Osteoblast (primary cell): ENCODE measurements at regions not wholly inside any gene's neighbourhood (a gene's known extent, or its start where the extent isn't known, plus 50 kb on each side); places are given as distances from the start of the nearest gene placed in this dataset.
"Not testable (repeated sequence)": the region's sequence is repeated elsewhere in the genome, so short reads cannot be mapped to it uniquely, and the experiment has no call there.

Source experiments
- DNase-seq: peaks from one replicate; pipeline ENCODE4 v3.0.0; 2011; ENCODE audit warnings: low spot score, mixed read lengths; ENCODE audit not compliant: insufficient read length; ENCODE audit errors: missing footprints
- H2AFZ ChIP-seq: 2 replicates; pipeline ENCODE4 v1.6.0; 2011; ENCODE audit warnings: mild to moderate bottlenecking, low read length
- H3K27ac ChIP-seq: 2 replicates; pipeline ENCODE4 v1.5.1; 2011; ENCODE audit warnings: mild to moderate bottlenecking, low read depth, low read length, moderate library complexity
- H3K27me3 ChIP-seq: 2 replicates; pipeline ENCODE4 v1.6.0; 2012; ENCODE audit warnings: mild to moderate bottlenecking, control low read depth, inconsistent platforms, low read length, moderate library complexity; ENCODE audit not compliant: insufficient read depth
- H3K36me3 ChIP-seq: 2 replicates; pipeline ENCODE4 v1.5.1; 2011; ENCODE audit warnings: mild to moderate bottlenecking, low read length, control low read depth, moderate library complexity; ENCODE audit not compliant: insufficient read depth
- H3K4me1 ChIP-seq: 2 replicates; pipeline ENCODE4 v1.5.1; 2011; ENCODE audit warnings: mild to moderate bottlenecking, low read length, control low read depth, moderate library complexity; ENCODE audit not compliant: insufficient read depth
- H3K4me2 ChIP-seq: 2 replicates; pipeline ENCODE4 v1.6.0; 2011; ENCODE audit warnings: mild to moderate bottlenecking, low read length; ENCODE audit not compliant: insufficient read depth
- H3K4me3 ChIP-seq: fragments of 200-600 bp; sonication (generic); 3 replicates; pipeline ENCODE4 v1.5.1; 2012; ENCODE audit warnings: mild to moderate bottlenecking, low read length, inconsistent platforms; ENCODE audit not compliant: insufficient read depth
- H3K79me2 ChIP-seq: 2 replicates; pipeline ENCODE4 v1.6.0; 2012; ENCODE audit warnings: mild to moderate bottlenecking, low read length, control low read depth, inconsistent platforms; ENCODE audit not compliant: insufficient read depth
- H3K9me3 ChIP-seq: 2 replicates; pipeline ENCODE4 v1.5.1; 2011; ENCODE audit warnings: low read depth, low read length, control low read depth
- H4K20me1 ChIP-seq: 2 replicates; pipeline ENCODE4 v1.6.0; 2012; ENCODE audit warnings: mild to moderate bottlenecking, low read length, control low read depth; ENCODE audit not compliant: insufficient read depth
- TF ChIP-seq, protein P1 (sequence below): IDR thresholded peaks from 2 replicates; pipeline ENCODE4 v1.5.1; 2011; ENCODE audit warnings: mild to moderate bottlenecking, low read depth, low read length, moderate library complexity; ENCODE audit errors: extremely low read depth

DNA sequence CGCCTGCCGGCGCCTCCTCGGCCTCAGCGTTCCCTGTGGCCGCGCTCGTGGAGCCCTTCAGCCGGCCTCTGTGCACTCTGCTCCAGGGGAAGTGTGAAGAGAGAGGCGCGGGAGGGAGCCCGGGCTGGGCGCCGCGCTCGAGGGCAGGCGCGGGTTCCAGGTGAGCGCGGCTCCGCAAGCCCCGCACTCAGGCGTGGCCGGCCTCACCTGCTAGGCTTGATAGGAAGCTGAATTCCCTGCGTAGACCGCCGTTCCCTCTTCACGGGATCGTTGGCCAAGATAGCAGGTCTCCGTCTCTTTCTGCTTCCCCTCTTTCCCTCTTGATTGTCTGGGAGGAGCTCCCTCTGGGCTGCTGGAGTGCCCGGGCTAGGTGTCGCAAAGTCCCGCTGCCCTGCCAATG lies 89.7 kb downstream of the ASCL4 start:
- Histone ChIP-seq H3K4me3 (no peak overlapping the region), H3K79me2 (no peaks in the 10 kb centered on the region), H3K4me2 (no peak overlapping the region), H3K27me3 (peaks cover 9% of the 10 kb centered on the region), H4K20me1 (no peaks in the 10 kb centered on the region), H3K4me1 (no peaks in the 10 kb centered on the region), H2AFZ (no peak overlapping the region), H3K27ac (no peak overlapping the region), H3K36me3 (no peaks in the 10 kb centered on the region), H3K9me3 (no peaks in the 10 kb centered on the region)
- no peak for DNase-seq
- TF ChIP-seq, protein P1, sequence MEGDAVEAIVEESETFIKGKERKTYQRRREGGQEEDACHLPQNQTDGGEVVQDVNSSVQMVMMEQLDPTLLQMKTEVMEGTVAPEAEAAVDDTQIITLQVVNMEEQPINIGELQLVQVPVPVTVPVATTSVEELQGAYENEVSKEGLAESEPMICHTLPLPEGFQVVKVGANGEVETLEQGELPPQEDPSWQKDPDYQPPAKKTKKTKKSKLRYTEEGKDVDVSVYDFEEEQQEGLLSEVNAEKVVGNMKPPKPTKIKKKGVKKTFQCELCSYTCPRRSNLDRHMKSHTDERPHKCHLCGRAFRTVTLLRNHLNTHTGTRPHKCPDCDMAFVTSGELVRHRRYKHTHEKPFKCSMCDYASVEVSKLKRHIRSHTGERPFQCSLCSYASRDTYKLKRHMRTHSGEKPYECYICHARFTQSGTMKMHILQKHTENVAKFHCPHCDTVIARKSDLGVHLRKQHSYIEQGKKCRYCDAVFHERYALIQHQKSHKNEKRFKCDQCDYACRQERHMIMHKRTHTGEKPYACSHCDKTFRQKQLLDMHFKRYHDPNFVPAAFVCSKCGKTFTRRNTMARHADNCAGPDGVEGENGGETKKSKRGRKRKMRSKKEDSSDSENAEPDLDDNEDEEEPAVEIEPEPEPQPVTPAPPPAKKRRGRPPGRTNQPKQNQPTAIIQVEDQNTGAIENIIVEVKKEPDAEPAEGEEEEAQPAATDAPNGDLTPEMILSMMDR, result no peak

DNA sequence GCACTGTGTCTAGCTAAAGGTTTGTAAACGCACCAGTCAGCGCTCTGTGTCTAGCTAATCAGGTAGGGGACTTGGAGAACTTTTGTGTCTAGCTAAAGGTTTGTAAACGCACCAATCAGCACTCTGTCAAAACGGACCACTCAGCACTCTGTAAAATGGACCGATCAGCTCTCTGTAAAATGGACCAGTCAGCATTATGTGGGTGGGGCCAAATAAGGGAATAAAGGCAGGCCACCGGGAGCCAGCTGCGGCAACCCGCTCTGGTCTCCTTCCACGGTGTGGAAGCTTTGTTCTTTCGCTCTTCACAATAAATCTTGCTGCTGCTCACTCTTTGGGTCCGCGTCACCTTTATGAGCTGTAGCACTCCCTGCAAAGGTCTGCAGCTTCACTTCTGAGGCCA lies 90.2 kb downstream of the ASCL4 start:
- H4K20me1 ChIP-seq, H3K36me3 ChIP-seq, H3K27ac ChIP-seq, H3K4me3 ChIP-seq, H3K9me3 ChIP-seq, H3K4me1 ChIP-seq, DNase-seq, H3K79me2 ChIP-seq, H3K4me2 ChIP-seq, H3K27me3 ChIP-seq, H2AFZ ChIP-seq: not testable (repeated sequence)

GRCh38 chr12:107873223-107873622 lies 98.7 kb downstream of the ASCL4 start:
- Histone ChIP-seq H3K9me3 (no peaks in the 10 kb centered on the region), H4K20me1 (no peaks in the 10 kb centered on the region), H2AFZ (no peak overlapping the region), H3K4me1 (no peaks in the 10 kb centered on the region), H3K4me2 (no peak overlapping the region), H3K36me3 (no peaks in the 10 kb centered on the region), H3K27me3 (peaks cover 4% of the 10 kb centered on the region), H3K79me2 (no peaks in the 10 kb centered on the region), H3K4me3 (no peak overlapping the region), H3K27ac (no peak overlapping the region)
- DNase-seq, result no peak
- TF ChIP-seq, protein P1, result no peak

- DNase-seq, result no peak
- Histone ChIP-seq H3K27ac (no peak overlapping the region), H2AFZ (no peak overlapping the region), H4K20me1 (no peaks in the 10 kb centered on the region), H3K27me3 (no peaks in the 10 kb centered on the region), H3K4me2 (no peak overlapping the region), H3K36me3 (no peaks in the 10 kb centered on the region), H3K4me3 (no peak overlapping the region), H3K9me3 (no peaks in the 10 kb centered on the region), H3K4me1 (no peaks in the 10 kb centered on the region), H3K79me2 (no peaks in the 10 kb centered on the region)
- TF ChIP-seq, protein P1, result no peak
These were observed 101.3 kb downstream of the ASCL4 start for GRCh38 chr12:107875786-107876185.
